ENCODE measurements at regions not wholly inside any gene's neighbourhood (a gene's known extent, or its start where the extent isn't known, plus 50 kb on each side); places are given as distances from the start of the nearest gene placed in this dataset.

DNA sequence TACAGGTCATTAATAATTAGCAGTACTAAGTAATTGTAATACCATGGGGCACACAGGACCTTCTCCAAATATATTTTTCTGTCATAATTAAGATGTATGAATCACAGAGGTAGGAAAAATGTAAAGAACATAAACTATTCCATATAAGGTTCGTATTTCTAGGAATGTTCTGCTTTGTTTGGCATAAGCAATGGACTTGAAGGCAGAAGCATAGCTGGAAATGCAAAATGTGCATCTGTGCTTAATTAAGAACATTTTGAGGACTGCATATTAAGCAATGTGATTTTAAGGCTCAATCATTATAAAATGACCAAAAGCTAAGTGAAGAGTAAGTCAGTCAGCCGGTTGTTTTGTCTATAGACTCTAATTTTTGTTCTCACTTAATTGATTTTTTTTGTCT is 123.2 kb downstream of the RBM43 start:
- TF ChIP-seq GABPA (IDR thresholded peaks at IDR 0.05; ENCODE audit: low read depth) (no peak), POLR2AphosphoS5 (IDR thresholded peaks at IDR 0.05; ENCODE audit: low read depth) (no peak), SPI1 (IDR thresholded peaks at IDR 0.05; ENCODE audit: borderline replicate concordance, low read depth) (no peak)
- TF ChIP-seq, protein P1, sequence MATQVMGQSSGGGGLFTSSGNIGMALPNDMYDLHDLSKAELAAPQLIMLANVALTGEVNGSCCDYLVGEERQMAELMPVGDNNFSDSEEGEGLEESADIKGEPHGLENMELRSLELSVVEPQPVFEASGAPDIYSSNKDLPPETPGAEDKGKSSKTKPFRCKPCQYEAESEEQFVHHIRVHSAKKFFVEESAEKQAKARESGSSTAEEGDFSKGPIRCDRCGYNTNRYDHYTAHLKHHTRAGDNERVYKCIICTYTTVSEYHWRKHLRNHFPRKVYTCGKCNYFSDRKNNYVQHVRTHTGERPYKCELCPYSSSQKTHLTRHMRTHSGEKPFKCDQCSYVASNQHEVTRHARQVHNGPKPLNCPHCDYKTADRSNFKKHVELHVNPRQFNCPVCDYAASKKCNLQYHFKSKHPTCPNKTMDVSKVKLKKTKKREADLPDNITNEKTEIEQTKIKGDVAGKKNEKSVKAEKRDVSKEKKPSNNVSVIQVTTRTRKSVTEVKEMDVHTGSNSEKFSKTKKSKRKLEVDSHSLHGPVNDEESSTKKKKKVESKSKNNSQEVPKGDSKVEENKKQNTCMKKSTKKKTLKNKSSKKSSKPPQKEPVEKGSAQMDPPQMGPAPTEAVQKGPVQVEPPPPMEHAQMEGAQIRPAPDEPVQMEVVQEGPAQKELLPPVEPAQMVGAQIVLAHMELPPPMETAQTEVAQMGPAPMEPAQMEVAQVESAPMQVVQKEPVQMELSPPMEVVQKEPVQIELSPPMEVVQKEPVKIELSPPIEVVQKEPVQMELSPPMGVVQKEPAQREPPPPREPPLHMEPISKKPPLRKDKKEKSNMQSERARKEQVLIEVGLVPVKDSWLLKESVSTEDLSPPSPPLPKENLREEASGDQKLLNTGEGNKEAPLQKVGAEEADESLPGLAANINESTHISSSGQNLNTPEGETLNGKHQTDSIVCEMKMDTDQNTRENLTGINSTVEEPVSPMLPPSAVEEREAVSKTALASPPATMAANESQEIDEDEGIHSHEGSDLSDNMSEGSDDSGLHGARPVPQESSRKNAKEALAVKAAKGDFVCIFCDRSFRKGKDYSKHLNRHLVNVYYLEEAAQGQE (IDR thresholded peaks at IDR 0.05; ENCODE audit: insufficient replicate concordance, low read depth): no peak
- TF ChIP-seq, protein P2, sequence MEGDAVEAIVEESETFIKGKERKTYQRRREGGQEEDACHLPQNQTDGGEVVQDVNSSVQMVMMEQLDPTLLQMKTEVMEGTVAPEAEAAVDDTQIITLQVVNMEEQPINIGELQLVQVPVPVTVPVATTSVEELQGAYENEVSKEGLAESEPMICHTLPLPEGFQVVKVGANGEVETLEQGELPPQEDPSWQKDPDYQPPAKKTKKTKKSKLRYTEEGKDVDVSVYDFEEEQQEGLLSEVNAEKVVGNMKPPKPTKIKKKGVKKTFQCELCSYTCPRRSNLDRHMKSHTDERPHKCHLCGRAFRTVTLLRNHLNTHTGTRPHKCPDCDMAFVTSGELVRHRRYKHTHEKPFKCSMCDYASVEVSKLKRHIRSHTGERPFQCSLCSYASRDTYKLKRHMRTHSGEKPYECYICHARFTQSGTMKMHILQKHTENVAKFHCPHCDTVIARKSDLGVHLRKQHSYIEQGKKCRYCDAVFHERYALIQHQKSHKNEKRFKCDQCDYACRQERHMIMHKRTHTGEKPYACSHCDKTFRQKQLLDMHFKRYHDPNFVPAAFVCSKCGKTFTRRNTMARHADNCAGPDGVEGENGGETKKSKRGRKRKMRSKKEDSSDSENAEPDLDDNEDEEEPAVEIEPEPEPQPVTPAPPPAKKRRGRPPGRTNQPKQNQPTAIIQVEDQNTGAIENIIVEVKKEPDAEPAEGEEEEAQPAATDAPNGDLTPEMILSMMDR (IDR thresholded peaks at IDR 0.05; ENCODE audit: insufficient read depth, low read length): no peak
- DNase-seq (ENCODE audit: low read depth in 1 of 2, low spot score in 1 of 2): no peak
- Histone ChIP-seq H3K4me3 (replicated peaks; ENCODE audit: insufficient read depth, low read length) (no peak overlapping the region), H3K27ac (replicated peaks) (no peak overlapping the region), H3K27me3 (ENCODE audit: insufficient read depth, poor library complexity, severe bottlenecking) (no peaks in the 10 kb centered on the region)

DNA sequence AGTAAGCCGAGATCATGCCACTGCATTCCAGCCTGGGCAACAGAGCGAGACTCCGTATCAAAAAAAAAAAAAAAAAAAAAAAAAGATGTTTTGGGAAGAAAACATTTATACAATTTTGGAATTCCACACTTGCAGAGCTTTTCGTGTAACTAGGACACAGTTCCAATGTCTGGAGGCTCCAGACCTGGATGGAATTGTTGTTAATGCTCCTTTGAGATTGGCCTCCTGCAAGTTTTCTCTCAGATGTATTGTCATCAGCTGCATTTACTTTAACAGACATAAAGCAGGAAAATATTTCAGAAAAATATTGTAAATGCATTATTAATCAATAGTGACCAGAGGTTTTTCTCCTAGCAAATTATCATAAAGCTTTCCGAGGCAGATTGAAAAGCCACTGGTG is 124.1 kb downstream of the RBM43 start:
- no peaks in the 10 kb centered on the region for H3K27me3 ChIP-seq (ENCODE audit: insufficient read depth, poor library complexity, severe bottlenecking)
- TF ChIP-seq, protein P1 (IDR thresholded peaks at IDR 0.05; ENCODE audit: insufficient replicate concordance, low read depth): no peak
- TF ChIP-seq POLR2AphosphoS5 (IDR thresholded peaks at IDR 0.05; ENCODE audit: low read depth): no peak
- TF ChIP-seq SPI1 (IDR thresholded peaks at IDR 0.05; ENCODE audit: borderline replicate concordance, low read depth): no peak
- TF ChIP-seq, protein P2 (IDR thresholded peaks at IDR 0.05; ENCODE audit: insufficient read depth, low read length): no peak
- TF ChIP-seq GABPA (IDR thresholded peaks at IDR 0.05; ENCODE audit: low read depth): no peak
- no peak overlapping the region for H3K4me3 ChIP-seq (replicated peaks; ENCODE audit: insufficient read depth, low read length)
- no peak overlapping the region for H3K27ac ChIP-seq (replicated peaks)
- no peak for DNase-seq (ENCODE audit: low read depth in 1 of 2, low spot score in 1 of 2)

DNA sequence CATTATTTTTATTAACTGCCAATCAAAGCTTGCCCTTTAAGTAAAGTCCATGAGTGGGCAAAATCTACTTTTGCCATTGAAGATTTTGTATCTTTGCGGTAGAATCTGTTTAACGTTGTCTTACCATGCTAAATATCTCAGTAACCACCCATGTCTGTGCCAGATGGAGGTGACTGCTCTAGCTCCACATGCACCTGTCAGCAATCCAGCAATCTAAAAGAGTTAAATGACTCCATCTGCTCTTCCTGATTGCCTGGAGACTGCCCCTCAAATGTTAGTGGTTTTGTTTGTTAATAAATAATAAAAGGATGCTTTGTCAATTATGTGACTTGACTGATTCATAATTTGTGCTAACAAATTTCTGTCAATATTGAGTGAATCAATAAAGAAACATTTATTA is 141.7 kb downstream of the RBM43 start:
- Histone ChIP-seq H3K27ac (replicated peaks) (no peak overlapping the region), H3K4me3 (replicated peaks; ENCODE audit: insufficient read depth, low read length) (no peak overlapping the region), H3K27me3 (ENCODE audit: insufficient read depth, poor library complexity, severe bottlenecking) (peaks cover 3% of the 10 kb centered on the region)
- no peak for DNase-seq (ENCODE audit: low read depth in 1 of 2, low spot score in 1 of 2)
- TF ChIP-seq GABPA (IDR thresholded peaks at IDR 0.05; ENCODE audit: low read depth) (no peak), SPI1 (IDR thresholded peaks at IDR 0.05; ENCODE audit: borderline replicate concordance, low read depth) (no peak), POLR2AphosphoS5 (IDR thresholded peaks at IDR 0.05; ENCODE audit: low read depth) (no peak)
- TF ChIP-seq, protein P2 (IDR thresholded peaks at IDR 0.05; ENCODE audit: insufficient read depth, low read length): no peak
- TF ChIP-seq, protein P1 (IDR thresholded peaks at IDR 0.05; ENCODE audit: insufficient replicate concordance, low read depth): no peak
